HepG2 (cell line): ENCODE measurements at regions not wholly inside any gene's neighbourhood (a gene's known extent, or its start where the extent isn't known, plus 50 kb on each side); places are given as distances from the start of the nearest gene placed in this dataset.

Source experiments
- ATF1 ChIP-seq: IDR thresholded peaks from 2 replicates; pipeline ENCODE4 v1.6.1; 2016; ENCODE audit warnings: mild to moderate bottlenecking, control low read depth
- ATF3 ChIP-seq: sonication (generic); formaldehyde crosslinking; IDR thresholded peaks from 2 replicates; pipeline ENCODE4 v1.4.0; 2020; ENCODE audit warnings: missing genetic modification reagents
- BRD4 ChIP-seq: sonication (generic); formaldehyde crosslinking; IDR thresholded peaks from 2 replicates; pipeline ENCODE4 v1.4.0; 2020; ENCODE audit warnings: missing genetic modification reagents
- CREB3 ChIP-seq: sonication (generic); formaldehyde crosslinking; IDR thresholded peaks from 2 replicates; pipeline ENCODE4 v1.5.0; 2020; ENCODE audit warnings: missing genetic modification reagents
- CTCF ChIP-seq: sonication (generic); formaldehyde crosslinking; IDR thresholded peaks from 2 replicates; pipeline ENCODE4 v1.5.0; 2020; ENCODE audit warnings: mild to moderate bottlenecking, missing genetic modification reagents, moderate library complexity
- GTF2F1 ChIP-seq: fragments of 150-350 bp; IDR thresholded peaks from 2 replicates; pipeline ENCODE4 v1.6.1; 2014; ENCODE audit warnings: low read length
- HNF4G ChIP-seq, 2 experiments: sonication (generic) in 1 of 2; formaldehyde crosslinking in 1 of 2; IDR thresholded peaks; 2 replicates each; pipeline versions ENCODE4 v1.4.0 to v1.6.1; 2011 to 2020; ENCODE audit warnings: borderline replicate concordance in 2 of 2, low read depth in 2 of 2, mild to moderate bottlenecking in 2 of 2, low read length in 1 of 2, missing genetic modification reagents in 1 of 2, moderate library complexity in 1 of 2
- MLX ChIP-seq: IDR thresholded peaks from 2 replicates; pipeline ENCODE4 v1.6.1; 2016
- NONO ChIP-seq, 2 experiments: fragments of 450-650 bp in 1 of 2; sonication (generic) in 1 of 2; formaldehyde crosslinking in 1 of 2; IDR thresholded peaks in 1 of 2; conservative IDR thresholded peaks in 1 of 2; 2 replicates each; pipeline versions ENCODE4 v1.6.1 to v1.8.0; 2017 to 2022; ENCODE audit warnings: mild to moderate bottlenecking in 1 of 2, missing genetic modification reagents in 1 of 2, moderate library complexity in 1 of 2
- RAD21 ChIP-seq: fragments of 450-650 bp; formaldehyde crosslinking; IDR thresholded peaks from 2 replicates; pipeline ENCODE4 v1.5.0; 2020; ENCODE audit warnings: mild to moderate bottlenecking
- ZNF496 ChIP-seq: sonication (generic); formaldehyde crosslinking; IDR thresholded peaks from 2 replicates; pipeline ENCODE4 v1.8.1; 2023; ENCODE audit warnings: mild to moderate bottlenecking, moderate library complexity, missing genetic modification reagents; ENCODE audit not compliant: insufficient replicate concordance
- TF ChIP-seq, protein P1 (sequence below): sonication (generic); formaldehyde crosslinking; IDR thresholded peaks from 2 replicates; pipeline ENCODE4 v1.4.0; 2020; ENCODE audit warnings: missing genetic modification reagents
- TF ChIP-seq, protein P2 (sequence below): IDR thresholded peaks from 2 replicates; pipeline ENCODE4 v1.6.1; 2012; ENCODE audit warnings: low read length, improper control_type of control experiment
- TF ChIP-seq, protein P3 (sequence below): sonication (generic); formaldehyde crosslinking; IDR thresholded peaks from 2 replicates; pipeline ENCODE4 v1.8.1; 2023; ENCODE audit warnings: missing genetic modification reagents, inconsistent platforms, borderline replicate concordance

- TF ChIP-seq HNF4G (IDR thresholded peaks at IDR 0.05; ENCODE audit: borderline replicate concordance, low read depth, low read length): no peak
- no peak for TF ChIP-seq HNF4G (CRISPR knock-in tag; IDR thresholded peaks at IDR 0.05; ENCODE audit: borderline replicate concordance, low read depth)
- TF ChIP-seq, protein P1, sequence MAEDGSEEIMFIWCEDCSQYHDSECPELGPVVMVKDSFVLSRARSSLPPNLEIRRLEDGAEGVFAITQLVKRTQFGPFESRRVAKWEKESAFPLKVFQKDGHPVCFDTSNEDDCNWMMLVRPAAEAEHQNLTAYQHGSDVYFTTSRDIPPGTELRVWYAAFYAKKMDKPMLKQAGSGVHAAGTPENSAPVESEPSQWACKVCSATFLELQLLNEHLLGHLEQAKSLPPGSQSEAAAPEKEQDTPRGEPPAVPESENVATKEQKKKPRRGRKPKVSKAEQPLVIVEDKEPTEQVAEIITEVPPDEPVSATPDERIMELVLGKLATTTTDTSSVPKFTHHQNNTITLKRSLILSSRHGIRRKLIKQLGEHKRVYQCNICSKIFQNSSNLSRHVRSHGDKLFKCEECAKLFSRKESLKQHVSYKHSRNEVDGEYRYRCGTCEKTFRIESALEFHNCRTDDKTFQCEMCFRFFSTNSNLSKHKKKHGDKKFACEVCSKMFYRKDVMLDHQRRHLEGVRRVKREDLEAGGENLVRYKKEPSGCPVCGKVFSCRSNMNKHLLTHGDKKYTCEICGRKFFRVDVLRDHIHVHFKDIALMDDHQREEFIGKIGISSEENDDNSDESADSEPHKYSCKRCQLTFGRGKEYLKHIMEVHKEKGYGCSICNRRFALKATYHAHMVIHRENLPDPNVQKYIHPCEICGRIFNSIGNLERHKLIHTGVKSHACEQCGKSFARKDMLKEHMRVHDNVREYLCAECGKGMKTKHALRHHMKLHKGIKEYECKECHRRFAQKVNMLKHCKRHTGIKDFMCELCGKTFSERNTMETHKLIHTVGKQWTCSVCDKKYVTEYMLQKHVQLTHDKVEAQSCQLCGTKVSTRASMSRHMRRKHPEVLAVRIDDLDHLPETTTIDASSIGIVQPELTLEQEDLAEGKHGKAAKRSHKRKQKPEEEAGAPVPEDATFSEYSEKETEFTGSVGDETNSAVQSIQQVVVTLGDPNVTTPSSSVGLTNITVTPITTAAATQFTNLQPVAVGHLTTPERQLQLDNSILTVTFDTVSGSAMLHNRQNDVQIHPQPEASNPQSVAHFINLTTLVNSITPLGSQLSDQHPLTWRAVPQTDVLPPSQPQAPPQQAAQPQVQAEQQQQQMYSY (CRISPR knock-in tag): no peak
- TF ChIP-seq CTCF: peak; percentile 95
- no peak for TF ChIP-seq ZNF496 (CRISPR knock-in tag)
- TF ChIP-seq, protein P2, sequence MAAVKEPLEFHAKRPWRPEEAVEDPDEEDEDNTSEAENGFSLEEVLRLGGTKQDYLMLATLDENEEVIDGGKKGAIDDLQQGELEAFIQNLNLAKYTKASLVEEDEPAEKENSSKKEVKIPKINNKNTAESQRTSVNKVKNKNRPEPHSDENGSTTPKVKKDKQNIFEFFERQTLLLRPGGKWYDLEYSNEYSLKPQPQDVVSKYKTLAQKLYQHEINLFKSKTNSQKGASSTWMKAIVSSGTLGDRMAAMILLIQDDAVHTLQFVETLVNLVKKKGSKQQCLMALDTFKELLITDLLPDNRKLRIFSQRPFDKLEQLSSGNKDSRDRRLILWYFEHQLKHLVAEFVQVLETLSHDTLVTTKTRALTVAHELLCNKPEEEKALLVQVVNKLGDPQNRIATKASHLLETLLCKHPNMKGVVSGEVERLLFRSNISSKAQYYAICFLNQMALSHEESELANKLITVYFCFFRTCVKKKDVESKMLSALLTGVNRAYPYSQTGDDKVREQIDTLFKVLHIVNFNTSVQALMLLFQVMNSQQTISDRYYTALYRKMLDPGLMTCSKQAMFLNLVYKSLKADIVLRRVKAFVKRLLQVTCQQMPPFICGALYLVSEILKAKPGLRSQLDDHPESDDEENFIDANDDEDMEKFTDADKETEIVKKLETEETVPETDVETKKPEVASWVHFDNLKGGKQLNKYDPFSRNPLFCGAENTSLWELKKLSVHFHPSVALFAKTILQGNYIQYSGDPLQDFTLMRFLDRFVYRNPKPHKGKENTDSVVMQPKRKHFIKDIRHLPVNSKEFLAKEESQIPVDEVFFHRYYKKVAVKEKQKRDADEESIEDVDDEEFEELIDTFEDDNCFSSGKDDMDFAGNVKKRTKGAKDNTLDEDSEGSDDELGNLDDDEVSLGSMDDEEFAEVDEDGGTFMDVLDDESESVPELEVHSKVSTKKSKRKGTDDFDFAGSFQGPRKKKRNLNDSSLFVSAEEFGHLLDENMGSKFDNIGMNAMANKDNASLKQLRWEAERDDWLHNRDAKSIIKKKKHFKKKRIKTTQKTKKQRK: no peak
- TF ChIP-seq MLX (CRISPR knock-in tag): no peak
- TF ChIP-seq CREB3 (CRISPR knock-in tag): no peak
- TF ChIP-seq ATF3 (CRISPR knock-in tag): no peak
- no peak for TF ChIP-seq NONO (IDR thresholded peaks at IDR 0.05)
- no peak for TF ChIP-seq NONO (CRISPR knock-in tag; conservative IDR thresholded peaks at IDR 0.05)
- TF ChIP-seq RAD21 (CRISPR knock-in tag): peak; percentile 82
- TF ChIP-seq BRD4: no peak
- TF ChIP-seq GTF2F1: no peak
- TF ChIP-seq, protein P3, sequence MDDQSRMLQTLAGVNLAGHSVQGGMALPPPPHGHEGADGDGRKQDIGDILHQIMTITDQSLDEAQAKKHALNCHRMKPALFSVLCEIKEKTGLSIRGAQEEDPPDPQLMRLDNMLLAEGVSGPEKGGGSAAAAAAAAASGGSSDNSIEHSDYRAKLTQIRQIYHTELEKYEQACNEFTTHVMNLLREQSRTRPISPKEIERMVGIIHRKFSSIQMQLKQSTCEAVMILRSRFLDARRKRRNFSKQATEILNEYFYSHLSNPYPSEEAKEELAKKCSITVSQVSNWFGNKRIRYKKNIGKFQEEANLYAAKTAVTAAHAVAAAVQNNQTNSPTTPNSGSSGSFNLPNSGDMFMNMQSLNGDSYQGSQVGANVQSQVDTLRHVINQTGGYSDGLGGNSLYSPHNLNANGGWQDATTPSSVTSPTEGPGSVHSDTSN (CRISPR knock-in tag): no peak
- no peak for TF ChIP-seq ATF1
Observed at GRCh38 chr6:20291764-20292580, 79.7 kb upstream of the MBOAT1 start.
